ENCODE measurements at regions not wholly inside any gene's neighbourhood (a gene's known extent, or its start where the extent isn't known, plus 50 kb on each side); places are given as distances from the start of the nearest gene placed in this dataset.

DNA sequence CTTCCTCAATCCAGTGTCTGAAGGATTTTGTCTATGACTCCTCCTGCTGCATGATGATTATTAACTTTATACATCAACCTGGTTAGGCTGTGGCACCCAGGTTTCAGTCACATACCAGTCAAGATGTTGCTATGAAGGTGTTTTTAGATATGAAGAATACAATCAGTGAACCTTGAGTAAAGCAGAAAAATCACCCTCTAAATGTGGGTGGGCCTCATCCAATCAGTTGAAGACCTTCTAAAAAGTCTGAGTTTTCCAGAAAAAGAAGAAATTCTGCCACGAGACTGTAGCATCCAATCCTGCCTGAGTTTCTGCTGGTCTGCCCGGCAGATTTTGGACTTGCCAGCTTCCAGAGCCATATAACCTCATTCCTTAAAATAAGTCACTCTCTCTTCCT is 126.1 kb upstream of the FRMD4A start:
- no peak overlapping the region for H3K23ac ChIP-seq (ENCODE audit: insufficient read length)
- no peak overlapping the region for H2BK5ac ChIP-seq (ENCODE audit: low read depth, low read length)
- no peak overlapping the region for H2AK5ac ChIP-seq (ENCODE audit: low read depth, low read length)
- H2BK120ac ChIP-seq (replicated peaks; ENCODE audit: low read depth, low read length), result no peak overlapping the region
- no peak overlapping the region for H4K8ac ChIP-seq (ENCODE audit: extremely low read depth, insufficient read depth, low read length)
- no peak overlapping the region for H3K56ac ChIP-seq (replicated peaks; ENCODE audit: insufficient read length, low read depth, low read length)
- no peak overlapping the region for H2BK12ac ChIP-seq (ENCODE audit: low read depth, low read length)
- no peak overlapping the region for H3K4me3 ChIP-seq (ENCODE audit: extremely low read depth in 1 of 4, insufficient read depth in 2 of 4, low read depth in 3 of 4, low read length in 4 of 4)
- H3K4ac ChIP-seq (replicated peaks; ENCODE audit: insufficient read length, low read depth, low read length), result no peak overlapping the region
- no peak overlapping the region for H4K5ac ChIP-seq (ENCODE audit: insufficient read length, low read depth, low read length)
- H3K27ac ChIP-seq (ENCODE audit: low read depth, low read length), result no peak overlapping the region
- H3K14ac ChIP-seq (ENCODE audit: insufficient read length), result no peak overlapping the region
- H3K79me2 ChIP-seq (ENCODE audit: control insufficient read depth in 1 of 2, insufficient read depth in 2 of 2, low read length in 2 of 2), result no peaks in the 10 kb centered on the region
- FAIRE-seq (no peak), DNase-seq (ENCODE audit: low read depth in 1 of 2, low spot score in 2 of 2) (no peak)
- 84% methylated on average over 2 of the region's 2 CpGs; no CpG with 5 or more reads in 1 of the 2 experiments for WGBS, 2 experiments (ENCODE audit: extremely low coverage in 1 of 2, insufficient coverage in 1 of 2, insufficient read length in 1 of 2, insufficient replicate concordance in 2 of 2, low coverage in 1 of 2, low lambda C conversion rate in 2 of 2, missing lambda C conversion rate in 1 of 2)
- no peak for TF ChIP-seq MAFK (IDR thresholded peaks at IDR 0.05; ENCODE audit: low read depth, low read length)
- TF ChIP-seq YY1 (IDR thresholded peaks at IDR 0.05; ENCODE audit: low read depth, low read length), result no peak
- no peak for TF ChIP-seq CTCF (IDR thresholded peaks at IDR 0.05; ENCODE audit: control extremely low read depth in 1 of 3, insufficient read depth in 1 of 3, low read depth in 1 of 3, low read length in 3 of 3)
- no peak overlapping the region for H2BK15ac ChIP-seq (ENCODE audit: low read length)
- no peak overlapping the region for H3K9ac ChIP-seq (replicated peaks in 1 of 4; ENCODE audit: extremely low read depth in 1 of 4, low read depth in 3 of 4, low read length in 3 of 4)
- no peaks in the 10 kb centered on the region for H3K79me1 ChIP-seq (ENCODE audit: low read depth, low read length)
- no peak overlapping the region for H3K18ac ChIP-seq (ENCODE audit: extremely low read depth, low read length)
- H2BK20ac ChIP-seq (ENCODE audit: low read length), result no peak overlapping the region
- CTCF ChIA-PET (ENCODE audit: partially characterized antibody), result interaction anchor here (1.3 to 1.5 kb wide), 2 partner anchors 25 to 279 kb away, joined by 3 read pairs; no protein-coding TSS in a partner anchor
- peaks cover 4 to 8% of the 10 kb centered on the region in 2 experiments; a peak in 3 of 4 replicates for H3K9me3 ChIP-seq (ENCODE audit: insufficient read depth in 2 of 2, low read depth in 1 of 2, low read length in 1 of 2)
- no peak overlapping the region for H2AFZ ChIP-seq (ENCODE audit: low read length)
- no peaks in the 10 kb centered on the region for H3K4me1 ChIP-seq (replicated peaks in 1 of 4; ENCODE audit: control insufficient read depth in 3 of 4, insufficient read depth in 4 of 4, low read length in 3 of 4)
- H3K4me2 ChIP-seq (ENCODE audit: insufficient read depth in 1 of 2, low read depth in 2 of 2, low read length in 2 of 2), result no peak overlapping the region
- H3K23me2 ChIP-seq (ENCODE audit: low read depth, low read length), result no peaks in the 10 kb centered on the region
- no peaks in the 10 kb centered on the region for H3K27me3 ChIP-seq (replicated peaks in 1 of 4; ENCODE audit: control insufficient read depth in 3 of 4, extremely low read depth in 1 of 4, insufficient read depth in 3 of 4, low read length in 3 of 4)
- no peak overlapping the region for H4K91ac ChIP-seq (replicated peaks; ENCODE audit: insufficient read length, low read length)
- POLR2A ChIA-PET (ENCODE audit: partially characterized antibody), result no interaction called here
- no peaks in the 10 kb centered on the region for H3K36me3 ChIP-seq (ENCODE audit: control insufficient read depth in 2 of 4, insufficient read depth in 4 of 4, low read length in 3 of 4)
- H4K20me1 ChIP-seq (replicated peaks in 1 of 2; ENCODE audit: control insufficient read depth in 1 of 2, insufficient read depth in 2 of 2, low read length in 2 of 2), result no peaks in the 10 kb centered on the region

Data from H1 (cell line).